ENCODE measurements at regions not wholly inside any gene's neighbourhood (a gene's known extent, or its start where the extent isn't known, plus 50 kb on each side); places are given as distances from the start of the nearest gene placed in this dataset.

DNA sequence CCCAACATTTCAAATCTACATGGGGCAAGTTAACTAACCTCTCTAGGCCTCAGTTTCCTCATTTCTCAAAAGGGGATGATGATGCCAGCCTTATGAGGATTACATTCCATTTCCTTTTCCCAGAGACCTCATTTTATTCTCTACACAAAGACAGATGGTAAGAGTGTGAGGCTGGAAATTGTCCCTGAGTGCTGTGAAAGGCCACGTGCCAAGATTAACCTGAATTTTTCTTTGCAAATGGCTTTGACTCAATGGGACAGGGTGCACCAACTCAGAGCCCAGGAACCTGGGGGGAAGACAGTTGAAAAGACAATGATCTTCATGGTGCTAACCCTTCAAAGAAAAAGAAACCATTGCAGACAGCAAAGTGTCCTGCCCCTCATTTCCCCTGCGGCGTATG lies 332.8 kb downstream of the TMEM114 start:
- TF ChIP-seq POLR2A (IDR thresholded peaks at IDR 0.05; ENCODE audit: low read depth) (no peak), POLR2AphosphoS5 (IDR thresholded peaks at IDR 0.05) (no peak), EP300 (IDR thresholded peaks at IDR 0.05) (no peak)
- TF ChIP-seq, protein P1, sequence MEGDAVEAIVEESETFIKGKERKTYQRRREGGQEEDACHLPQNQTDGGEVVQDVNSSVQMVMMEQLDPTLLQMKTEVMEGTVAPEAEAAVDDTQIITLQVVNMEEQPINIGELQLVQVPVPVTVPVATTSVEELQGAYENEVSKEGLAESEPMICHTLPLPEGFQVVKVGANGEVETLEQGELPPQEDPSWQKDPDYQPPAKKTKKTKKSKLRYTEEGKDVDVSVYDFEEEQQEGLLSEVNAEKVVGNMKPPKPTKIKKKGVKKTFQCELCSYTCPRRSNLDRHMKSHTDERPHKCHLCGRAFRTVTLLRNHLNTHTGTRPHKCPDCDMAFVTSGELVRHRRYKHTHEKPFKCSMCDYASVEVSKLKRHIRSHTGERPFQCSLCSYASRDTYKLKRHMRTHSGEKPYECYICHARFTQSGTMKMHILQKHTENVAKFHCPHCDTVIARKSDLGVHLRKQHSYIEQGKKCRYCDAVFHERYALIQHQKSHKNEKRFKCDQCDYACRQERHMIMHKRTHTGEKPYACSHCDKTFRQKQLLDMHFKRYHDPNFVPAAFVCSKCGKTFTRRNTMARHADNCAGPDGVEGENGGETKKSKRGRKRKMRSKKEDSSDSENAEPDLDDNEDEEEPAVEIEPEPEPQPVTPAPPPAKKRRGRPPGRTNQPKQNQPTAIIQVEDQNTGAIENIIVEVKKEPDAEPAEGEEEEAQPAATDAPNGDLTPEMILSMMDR (IDR thresholded peaks at IDR 0.05) = no peak

Data from esophagus muscularis mucosa (tissue), 4 donors.